ENCODE measurements at regions not wholly inside any gene's neighbourhood (a gene's known extent, or its start where the extent isn't known, plus 50 kb on each side); places are given as distances from the start of the nearest gene placed in this dataset.

- DNase-seq, result no peak
- no peaks in the 10 kb centered on the region for H3K27me3 Mint-ChIP-seq (ENCODE audit: insufficient read depth, unreplicated experiment)
- BruUV-seq (replicated peaks), result no TSS peak
- H3K4me3 ChIP-seq (ENCODE audit: low read depth, low read length), result no peak overlapping the region
- no peak overlapping the region for H3K4me3 Mint-ChIP-seq (ENCODE audit: unreplicated experiment)
- no peaks in the 10 kb centered on the region for H3K36me3 ChIP-seq (ENCODE audit: control insufficient read depth, insufficient read depth, low read length)
- intact Hi-C loops (cut with micrococcal nuclease; ENCODE audit: unreplicated experiment), result no loop called here
- no peaks in the 10 kb centered on the region for H3K4me1 ChIP-seq
- TF ChIP-seq CTCF (IDR thresholded peaks at IDR 0.05; ENCODE audit: insufficient read depth in 1 of 2, low read depth in 1 of 2, low read length in 1 of 2, severe bottlenecking in 1 of 2, unreplicated experiment in 1 of 2), result no peak
- H3K9me3 ChIP-seq, result no peaks in the 10 kb centered on the region
- no peaks in the 10 kb centered on the region for H3K9me3 Mint-ChIP-seq (ENCODE audit: unreplicated experiment)
- ChIA-PET CTCF (no interaction called here), POLR2A (no interaction called here)
- no peaks in the 10 kb centered on the region for H3K27me3 ChIP-seq (replicated peaks; ENCODE audit: control insufficient read depth, insufficient read depth, low read length)
- H3K27ac Mint-ChIP-seq (ENCODE audit: unreplicated experiment), result no peak overlapping the region
- no peaks in the 10 kb centered on the region for H3K36me3 Mint-ChIP-seq (ENCODE audit: insufficient read depth, unreplicated experiment)
- H3K4me1 Mint-ChIP-seq (ENCODE audit: low read depth, unreplicated experiment), result no peaks in the 10 kb centered on the region
Measured at GRCh38 chr6:93008375-93008774, 411.0 kb downstream of the EPHA7 start.

- Histone ChIP-seq H3K9me3 (no peaks in the 10 kb centered on the region), H3K27me3 (replicated peaks; ENCODE audit: control insufficient read depth, insufficient read depth, low read length) (no peaks in the 10 kb centered on the region), H3K4me1 (no peaks in the 10 kb centered on the region), H3K36me3 (ENCODE audit: control insufficient read depth, insufficient read depth, low read length) (no peaks in the 10 kb centered on the region), H3K4me3 (ENCODE audit: low read depth, low read length) (no peak overlapping the region)
- Mint-ChIP-seq H3K4me3 (ENCODE audit: unreplicated experiment) (no peak overlapping the region), H3K4me1 (ENCODE audit: low read depth, unreplicated experiment) (no peaks in the 10 kb centered on the region), H3K36me3 (ENCODE audit: insufficient read depth, unreplicated experiment) (no peaks in the 10 kb centered on the region), H3K9me3 (ENCODE audit: unreplicated experiment) (no peaks in the 10 kb centered on the region), H3K27ac (ENCODE audit: unreplicated experiment) (no peak overlapping the region), H3K27me3 (ENCODE audit: insufficient read depth, unreplicated experiment) (no peaks in the 10 kb centered on the region)
- DNase-seq, result no peak
- POLR2A ChIA-PET, result no interaction called here
- TF ChIP-seq CTCF (IDR thresholded peaks at IDR 0.05; ENCODE audit: insufficient read depth in 1 of 2, low read depth in 1 of 2, low read length in 1 of 2, severe bottlenecking in 1 of 2, unreplicated experiment in 1 of 2), result no peak
- CTCF ChIA-PET, result no interaction called here
- no TSS peak for BruUV-seq (replicated peaks)
- intact Hi-C loops (cut with micrococcal nuclease; ENCODE audit: unreplicated experiment), result no loop called here
Measured at GRCh38 chr6:92989656-92990055, 429.7 kb downstream of the EPHA7 start.

GRCh38 chr6:92979281-92979680 lies 440.1 kb downstream of the EPHA7 start:
- Mint-ChIP-seq H3K4me1 (ENCODE audit: low read depth, unreplicated experiment) (no peaks in the 10 kb centered on the region), H3K36me3 (ENCODE audit: insufficient read depth, unreplicated experiment) (no peaks in the 10 kb centered on the region), H3K27ac (ENCODE audit: unreplicated experiment) (no peak overlapping the region), H3K27me3 (ENCODE audit: insufficient read depth, unreplicated experiment) (no peaks in the 10 kb centered on the region), H3K4me3 (ENCODE audit: unreplicated experiment) (no peak overlapping the region), H3K9me3 (ENCODE audit: unreplicated experiment) (no peaks in the 10 kb centered on the region)
- DNase-seq, result no peak
- Histone ChIP-seq H3K27me3 (replicated peaks; ENCODE audit: control insufficient read depth, insufficient read depth, low read length) (no peaks in the 10 kb centered on the region), H3K4me1 (no peaks in the 10 kb centered on the region), H3K4me3 (ENCODE audit: low read depth, low read length) (no peak overlapping the region), H3K36me3 (ENCODE audit: control insufficient read depth, insufficient read depth, low read length) (no peaks in the 10 kb centered on the region), H3K9me3 (no peaks in the 10 kb centered on the region)
- intact Hi-C loops (cut with micrococcal nuclease; ENCODE audit: unreplicated experiment), result no loop called here
- BruUV-seq (replicated peaks), result no TSS peak
- POLR2A ChIA-PET, result no interaction called here
- CTCF ChIA-PET, result no interaction called here
- no peak for TF ChIP-seq CTCF (IDR thresholded peaks at IDR 0.05; ENCODE audit: insufficient read depth in 1 of 2, low read depth in 1 of 2, low read length in 1 of 2, severe bottlenecking in 1 of 2, unreplicated experiment in 1 of 2)

Data from Caco-2 (cell line).